Activated CD4-positive, alpha-beta memory T cell treated with anti-CD3 and anti-CD28 coated beads for 36 hours (primary cell): ENCODE measurements at regions not wholly inside any gene's neighbourhood (a gene's known extent, or its start where the extent isn't known, plus 50 kb on each side); places are given as distances from the start of the nearest gene placed in this dataset.

ENCODE experiments used
- CTCF ChIA-PET: fragments of 350-600 bp; sonication (Branson Sonifier 250); formaldehyde crosslinking; loops from one replicate; lab custom pipeline; 2021; ENCODE audit warnings: antibody characterized with exemption, inconsistent platforms; lab: Charles Lee
- POLR2A ChIA-PET: fragments of 350-600 bp; sonication (Branson Sonifier 250); formaldehyde crosslinking; loops from one replicate; lab custom pipeline; 2021; ENCODE audit warnings: antibody characterized with exemption; lab: Charles Lee
- DNase-seq: peaks from one replicate; pipeline ENCODE4 v3.0.0-alpha.2; 2020
- H3K27ac Mint-ChIP-seq: one replicate; pipeline ENCODE4 v1.8.0; 2021; ENCODE audit warnings: mixed read lengths
- H3K27me3 Mint-ChIP-seq: one replicate; pipeline ENCODE4 v1.8.0; 2021; ENCODE audit warnings: mixed read lengths
- H3K36me3 Mint-ChIP-seq: one replicate; pipeline ENCODE4 v1.8.0; 2021; ENCODE audit warnings: mixed read lengths
- H3K4me1 Mint-ChIP-seq: one replicate; pipeline ENCODE4 v1.8.0; 2021; ENCODE audit warnings: low read depth, mixed read lengths
- H3K4me3 Mint-ChIP-seq: one replicate; pipeline ENCODE4 v1.8.0; 2021; ENCODE audit warnings: mild to moderate bottlenecking, mixed read lengths
- H3K9me3 Mint-ChIP-seq: one replicate; pipeline ENCODE4 v1.8.0; 2021; ENCODE audit warnings: mixed read lengths
- intact Hi-C: fragments of 100-400 bp; cut with micrococcal nuclease; formaldehyde crosslinking; loops from one replicate; pipeline ENCODE4 v1.15.1; 2023

DNA sequence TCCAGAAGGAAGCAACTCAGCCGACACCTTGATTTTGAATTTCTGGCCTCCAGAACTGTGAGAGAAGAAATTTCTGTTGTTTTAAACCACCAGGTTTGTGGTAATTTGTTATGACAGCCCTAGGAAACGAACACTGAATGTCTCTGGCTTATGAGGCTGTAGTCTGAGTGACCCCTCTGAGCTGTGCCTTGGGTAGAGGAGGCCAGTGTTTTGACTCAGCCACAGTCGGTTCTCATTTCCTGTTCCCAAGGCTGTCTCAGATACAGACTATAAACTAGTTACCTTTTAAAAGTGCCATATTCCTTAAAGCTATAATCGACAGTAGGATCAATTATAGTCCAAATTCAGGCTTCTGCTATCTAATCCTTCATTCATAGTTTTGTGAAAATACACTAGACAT, 391.2 kb upstream of the MAP3K7 start:
- H3K27ac Mint-ChIP-seq, result no peak overlapping the region
- no peaks in the 10 kb centered on the region for H3K36me3 Mint-ChIP-seq
- ChIA-PET POLR2A (no interaction called here), CTCF (no interaction called here)
- intact Hi-C loops, result no loop called here
- no peak for DNase-seq
- no peak overlapping the region for H3K4me3 Mint-ChIP-seq
- H3K4me1 Mint-ChIP-seq, result no peaks in the 10 kb centered on the region
- no peaks in the 10 kb centered on the region for H3K27me3 Mint-ChIP-seq
- H3K9me3 Mint-ChIP-seq, result no peaks in the 10 kb centered on the region

DNA sequence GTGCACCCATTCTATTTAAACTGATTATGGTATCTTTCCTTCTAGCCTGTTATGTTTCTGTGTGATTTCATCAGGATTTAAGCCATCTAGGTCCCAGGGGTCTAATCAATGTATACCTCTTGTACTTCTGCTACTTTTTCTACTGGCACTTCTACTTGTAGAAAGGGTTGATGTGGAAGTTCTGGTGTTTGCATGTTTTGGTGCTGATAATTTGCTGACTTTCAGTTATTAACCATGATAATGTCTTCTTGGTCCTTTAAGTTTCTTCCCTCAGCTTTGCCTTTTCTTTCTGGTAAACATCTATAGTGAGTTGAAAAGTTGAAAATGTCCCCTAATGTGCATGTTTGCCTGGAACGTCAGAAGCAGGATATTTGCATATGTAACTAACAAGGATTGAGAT, 390.6 kb upstream of the MAP3K7 start:
- intact Hi-C loops, result no loop called here
- CTCF ChIA-PET, result no interaction called here
- no peak for DNase-seq

GRCh38 chr6:90976341-90976740, 389.5 kb upstream of the MAP3K7 start:
- no peak overlapping the region for H3K27ac Mint-ChIP-seq
- DNase-seq, result no peak
- H3K4me1 Mint-ChIP-seq, result no peaks in the 10 kb centered on the region
- ChIA-PET POLR2A (interaction anchor here (0.7 kb wide), 2 partner anchors 32 to 1645 kb away, joined by 3 to 4 read pairs; no protein-coding TSS in a partner anchor), CTCF (no interaction called here)
- H3K4me3 Mint-ChIP-seq, result no peak overlapping the region
- H3K9me3 Mint-ChIP-seq, result no peaks in the 10 kb centered on the region
- no peaks in the 10 kb centered on the region for H3K36me3 Mint-ChIP-seq
- no peaks in the 10 kb centered on the region for H3K27me3 Mint-ChIP-seq
- intact Hi-C loops, result no loop called here

More for the DNA sequence above, 390.6 kb upstream of the MAP3K7 start:
- no peak overlapping the region for H3K4me3 Mint-ChIP-seq
- H3K4me1 Mint-ChIP-seq, result no peaks in the 10 kb centered on the region
- no peaks in the 10 kb centered on the region for H3K36me3 Mint-ChIP-seq
- no peak overlapping the region for H3K27ac Mint-ChIP-seq
- H3K27me3 Mint-ChIP-seq, result no peaks in the 10 kb centered on the region
- H3K9me3 Mint-ChIP-seq, result no peaks in the 10 kb centered on the region
- POLR2A ChIA-PET, result no interaction called here

- POLR2A ChIA-PET, result interaction anchor here (0.7 kb wide), 1 partner anchor 31 kb away, joined by 3 read pairs; no protein-coding TSS in a partner anchor
- DNase-seq, result no peak
- Mint-ChIP-seq H3K27me3 (no peaks in the 10 kb centered on the region), H3K36me3 (no peaks in the 10 kb centered on the region), H3K27ac (no peak overlapping the region), H3K4me1 (no peaks in the 10 kb centered on the region), H3K9me3 (no peaks in the 10 kb centered on the region), H3K4me3 (no peak overlapping the region)
- CTCF ChIA-PET, result no interaction called here
- intact Hi-C loops, result no loop called here
Observed at GRCh38 chr6:90975741-90976140, 388.9 kb upstream of the MAP3K7 start.

DNA sequence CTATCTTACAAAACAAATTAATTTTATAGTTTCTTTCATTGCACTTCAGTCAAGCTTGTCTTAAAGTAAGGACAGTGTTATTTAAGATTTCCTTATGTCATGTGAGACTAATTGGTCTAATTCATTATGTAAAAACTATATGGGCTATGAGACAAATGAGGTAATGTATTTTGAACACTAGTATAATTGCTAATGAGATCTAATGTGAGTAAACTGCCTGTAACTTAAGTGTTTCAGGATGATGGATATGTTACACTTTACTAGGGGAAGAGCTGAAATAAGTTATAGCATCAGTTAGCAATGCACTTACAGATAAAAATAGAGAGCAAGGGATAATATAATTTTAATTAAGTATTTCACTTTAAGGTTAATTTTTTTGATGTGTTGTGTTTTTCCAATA, 386.3 kb upstream of the MAP3K7 start:
- Mint-ChIP-seq H3K27ac (no peak overlapping the region), H3K27me3 (peaks cover 5% of the 10 kb centered on the region), H3K36me3 (no peaks in the 10 kb centered on the region), H3K4me1 (no peaks in the 10 kb centered on the region), H3K4me3 (no peak overlapping the region), H3K9me3 (no peaks in the 10 kb centered on the region)
- ChIA-PET CTCF (interaction anchor here (0.7 kb wide), 1 partner anchor 9 kb away, joined by 3 read pairs; no protein-coding TSS in a partner anchor), POLR2A (no interaction called here)
- intact Hi-C loops, result no loop called here
- no peak for DNase-seq

DNA sequence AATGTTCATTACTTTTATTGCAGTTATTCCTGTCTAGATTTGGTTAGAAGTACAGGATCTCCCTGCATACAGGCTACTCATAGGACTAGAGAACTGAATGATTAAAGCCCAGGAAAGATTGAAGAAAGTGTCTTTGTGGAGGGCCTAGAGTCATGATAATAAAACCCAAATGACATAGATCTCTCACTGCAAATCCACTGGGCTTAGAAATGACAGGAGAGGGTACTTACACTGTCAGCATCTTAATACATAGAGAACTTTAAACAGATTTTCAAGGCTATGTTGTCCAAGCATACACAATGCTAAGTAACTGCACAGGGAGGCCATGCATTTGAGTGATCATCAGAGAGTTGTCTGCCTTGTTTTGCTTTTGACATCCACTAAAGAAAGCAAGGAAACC, 383.8 kb upstream of the MAP3K7 start:
- Mint-ChIP-seq H3K36me3 (no peaks in the 10 kb centered on the region), H3K9me3 (no peaks in the 10 kb centered on the region), H3K4me1 (no peaks in the 10 kb centered on the region), H3K27ac (no peak overlapping the region), H3K27me3 (peaks cover 5% of the 10 kb centered on the region), H3K4me3 (no peak overlapping the region)
- intact Hi-C loops, result no loop called here
- CTCF ChIA-PET, result no interaction called here
- DNase-seq, result no peak
- POLR2A ChIA-PET, result no interaction called here

DNA sequence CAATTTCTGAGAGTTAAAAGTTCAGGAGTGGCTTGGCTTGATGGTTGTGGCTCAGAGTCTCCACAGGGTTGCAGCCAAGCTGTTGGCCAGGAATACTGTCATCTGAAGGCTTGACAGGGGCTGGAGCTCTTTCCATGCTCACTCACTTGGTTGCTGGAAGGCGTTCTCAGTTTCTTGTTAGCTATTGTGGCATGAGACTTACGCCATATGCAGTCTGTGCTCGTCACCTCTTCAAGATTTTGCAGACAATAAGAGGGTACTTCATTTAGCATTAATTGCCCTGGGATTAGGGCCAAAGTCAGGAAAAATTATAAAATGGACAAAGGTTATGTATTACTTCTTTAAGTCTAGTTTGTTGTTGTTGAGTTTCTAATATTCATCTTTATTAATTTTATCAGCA, 380.6 kb upstream of the MAP3K7 start:
- ChIA-PET CTCF (no interaction called here), POLR2A (no interaction called here)
- Mint-ChIP-seq H3K4me1 (no peaks in the 10 kb centered on the region), H3K27ac (no peak overlapping the region), H3K27me3 (peaks cover 5% of the 10 kb centered on the region), H3K9me3 (no peaks in the 10 kb centered on the region), H3K4me3 (no peak overlapping the region), H3K36me3 (no peaks in the 10 kb centered on the region)
- intact Hi-C loops, result no loop called here
- DNase-seq, result no peak

DNA sequence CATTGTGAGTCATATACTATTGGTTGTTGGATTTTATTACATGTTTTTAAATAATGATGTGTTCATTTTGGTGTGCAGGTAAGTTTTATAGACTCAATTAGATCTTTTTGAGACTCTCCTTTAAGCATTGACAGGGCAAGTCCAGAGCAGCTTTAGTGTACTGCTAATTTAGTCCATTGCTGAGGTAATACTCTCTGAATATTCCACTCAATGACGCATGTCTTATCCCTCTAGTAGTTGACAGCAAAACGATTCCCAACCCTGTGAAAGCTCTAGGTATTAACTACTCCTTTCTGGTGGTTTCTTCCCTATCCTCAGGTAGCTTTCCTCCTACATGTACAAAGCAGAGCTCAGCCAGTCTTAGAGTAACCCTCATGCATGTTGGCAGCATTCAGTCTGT, 373.5 kb upstream of the MAP3K7 start:
- ChIA-PET CTCF (no interaction called here), POLR2A (no interaction called here)
- intact Hi-C loops, result no loop called here
- no peaks in the 10 kb centered on the region for H3K4me1 Mint-ChIP-seq
- no peaks in the 10 kb centered on the region for H3K36me3 Mint-ChIP-seq
- H3K9me3 Mint-ChIP-seq, result no peaks in the 10 kb centered on the region
- DNase-seq, result no peak
- H3K27me3 Mint-ChIP-seq, result peaks cover 3% of the 10 kb centered on the region
- no peak overlapping the region for H3K27ac Mint-ChIP-seq
- H3K4me3 Mint-ChIP-seq, result no peak overlapping the region

DNA sequence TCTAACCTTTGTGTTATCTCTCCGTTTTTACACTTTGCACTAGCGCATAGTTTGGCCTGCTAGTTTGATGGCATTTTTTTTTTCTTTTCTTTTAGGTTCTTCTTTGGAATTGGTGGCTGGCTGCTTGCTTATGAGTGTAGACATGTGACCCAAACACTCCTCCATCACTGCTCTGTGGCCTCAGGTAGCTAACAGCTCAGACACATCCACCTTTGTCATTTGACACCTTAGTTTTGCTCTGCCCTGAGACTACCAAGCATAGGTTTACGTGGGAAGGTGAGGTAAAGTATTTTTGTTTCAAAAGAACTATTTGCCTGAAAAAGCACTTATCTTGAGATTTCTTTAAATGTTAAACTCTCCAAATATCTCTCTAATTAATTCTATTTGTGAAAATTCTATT, 368.4 kb upstream of the MAP3K7 start:
- no peaks in the 10 kb centered on the region for H3K36me3 Mint-ChIP-seq
- no peaks in the 10 kb centered on the region for H3K9me3 Mint-ChIP-seq
- intact Hi-C loops, result no loop called here
- H3K4me3 Mint-ChIP-seq, result no peak overlapping the region
- no peak overlapping the region for H3K27ac Mint-ChIP-seq
- DNase-seq, result no peak
- H3K27me3 Mint-ChIP-seq, result peaks cover 5% of the 10 kb centered on the region
- POLR2A ChIA-PET, result no interaction called here
- H3K4me1 Mint-ChIP-seq, result no peaks in the 10 kb centered on the region
- CTCF ChIA-PET, result no interaction called here

- Mint-ChIP-seq H3K27me3 (peaks cover 5% of the 10 kb centered on the region), H3K4me3 (no peak overlapping the region), H3K9me3 (no peaks in the 10 kb centered on the region), H3K36me3 (no peaks in the 10 kb centered on the region), H3K27ac (no peak overlapping the region), H3K4me1 (no peaks in the 10 kb centered on the region)
- ChIA-PET CTCF (interaction anchor here (1.9 kb wide), 1 partner anchor 13 kb away, joined by 6 read pairs; no protein-coding TSS in a partner anchor), POLR2A (no interaction called here)
- DNase-seq, result no peak
- intact Hi-C loops, result no loop called here
Observed at GRCh38 chr6:90953405-90954161, 366.7 kb upstream of the MAP3K7 start.

- no peak overlapping the region for H3K4me3 Mint-ChIP-seq
- ChIA-PET CTCF (no interaction called here), POLR2A (no interaction called here)
- H3K4me1 Mint-ChIP-seq, result no peaks in the 10 kb centered on the region
- no peak overlapping the region for H3K27ac Mint-ChIP-seq
- no peaks in the 10 kb centered on the region for H3K36me3 Mint-ChIP-seq
- H3K27me3 Mint-ChIP-seq, result peaks cover 2% of the 10 kb centered on the region
- no peak for DNase-seq
- intact Hi-C loops, result no loop called here
- no peaks in the 10 kb centered on the region for H3K9me3 Mint-ChIP-seq
Observed at GRCh38 chr6:90952176-90952575, 365.3 kb upstream of the MAP3K7 start.

GRCh38 chr6:90948540-90948939, 361.7 kb upstream of the MAP3K7 start:
- POLR2A ChIA-PET, result no interaction called here
- Mint-ChIP-seq H3K9me3 (no peaks in the 10 kb centered on the region), H3K27me3 (no peaks in the 10 kb centered on the region), H3K27ac (no peak overlapping the region), H3K36me3 (no peaks in the 10 kb centered on the region), H3K4me3 (no peak overlapping the region), H3K4me1 (no peaks in the 10 kb centered on the region)
- intact Hi-C loops, result no loop called here
- no peak for DNase-seq
- CTCF ChIA-PET, result no interaction called here
